CD4-positive, alpha-beta T cell treated with Interleukin-6 at 100 ng/mL for 8 hours (primary cell): ENCODE measurements at regions not wholly inside any gene's neighbourhood (a gene's known extent, or its start where the extent isn't known, plus 50 kb on each side); places are given as distances from the start of the nearest gene placed in this dataset.
"Not testable (repeated sequence)": the region's sequence is repeated elsewhere in the genome, so short reads cannot be mapped to it uniquely, and the experiment has no call there.

Source experiments
- DNase-seq: peaks from one replicate; pipeline ENCODE4 v3.0.0-alpha.2; 2020; ENCODE audit warnings: mixed read lengths, low spot score

DNA sequence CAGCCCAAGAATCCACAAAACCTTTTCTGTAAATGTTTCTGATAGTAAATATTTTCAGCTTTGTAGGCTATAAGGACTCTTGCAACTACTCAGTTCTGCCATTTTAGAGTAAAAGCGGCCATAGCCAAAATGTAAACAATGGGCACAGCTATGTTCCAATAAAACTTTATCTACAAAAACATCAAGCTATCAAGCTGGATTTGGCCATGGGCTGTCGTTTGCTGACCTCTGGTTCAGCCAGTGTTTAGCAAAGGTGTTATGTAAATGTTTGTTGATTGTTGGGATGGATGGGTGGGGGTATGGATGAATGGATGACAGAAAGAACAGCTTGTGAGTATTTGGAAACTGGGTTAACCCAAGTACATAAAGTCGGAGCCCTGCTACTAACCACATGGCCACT is 111.1 kb upstream of the VRK1 start:
- no peak for DNase-seq

DNA sequence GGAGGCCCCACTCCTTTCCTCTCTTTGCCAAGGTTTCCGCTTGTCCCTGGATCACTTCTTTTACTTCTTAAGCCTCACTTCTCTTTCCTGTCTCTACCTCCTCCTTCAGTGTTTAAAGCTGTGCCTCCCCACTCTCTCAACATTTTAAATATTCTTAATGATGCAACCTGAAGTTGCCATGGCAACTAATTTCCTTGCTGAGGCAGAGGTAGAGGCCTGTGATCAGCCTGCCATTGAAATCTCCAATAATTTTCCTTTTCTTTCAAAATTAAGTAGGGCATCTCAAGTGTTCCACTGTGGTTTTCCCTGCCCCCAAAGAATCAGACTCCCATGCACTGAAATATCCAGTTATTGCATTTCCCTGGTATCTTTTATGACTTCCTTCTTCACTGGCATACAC is 108.6 kb upstream of the VRK1 start:
- no peak for DNase-seq

DNA sequence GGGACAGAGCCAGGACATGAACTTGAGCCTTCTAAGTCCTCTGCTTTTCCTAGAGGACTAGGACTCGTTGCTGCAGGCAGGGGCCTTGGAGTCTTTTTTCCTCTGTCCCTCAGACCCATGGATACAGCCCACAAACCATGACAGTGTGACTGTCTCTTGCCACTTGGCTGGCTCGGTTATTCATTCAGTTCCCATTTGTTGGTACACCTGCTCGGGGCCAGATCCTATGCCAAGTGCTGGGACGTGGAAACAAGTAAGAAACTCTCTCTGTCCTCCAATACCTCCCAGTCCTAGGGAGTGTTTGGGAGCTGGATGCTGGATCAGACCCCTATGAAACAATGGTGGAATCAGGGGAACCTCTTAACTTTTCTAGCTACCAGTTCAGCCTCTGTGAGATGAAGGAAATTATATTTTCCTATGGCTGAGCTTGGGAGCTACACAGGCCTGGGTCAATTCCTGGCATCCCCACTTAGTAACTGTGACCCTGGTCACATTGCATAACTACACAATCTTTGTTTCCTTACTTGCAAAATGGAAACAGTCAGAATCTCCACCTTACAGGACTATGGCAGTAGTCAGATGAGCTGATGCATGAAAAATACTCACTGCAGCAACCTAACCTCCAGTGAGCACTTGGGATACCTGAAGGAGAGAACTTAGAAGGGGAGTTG is 106.3 kb upstream of the VRK1 start:
- no peak for DNase-seq

DNA sequence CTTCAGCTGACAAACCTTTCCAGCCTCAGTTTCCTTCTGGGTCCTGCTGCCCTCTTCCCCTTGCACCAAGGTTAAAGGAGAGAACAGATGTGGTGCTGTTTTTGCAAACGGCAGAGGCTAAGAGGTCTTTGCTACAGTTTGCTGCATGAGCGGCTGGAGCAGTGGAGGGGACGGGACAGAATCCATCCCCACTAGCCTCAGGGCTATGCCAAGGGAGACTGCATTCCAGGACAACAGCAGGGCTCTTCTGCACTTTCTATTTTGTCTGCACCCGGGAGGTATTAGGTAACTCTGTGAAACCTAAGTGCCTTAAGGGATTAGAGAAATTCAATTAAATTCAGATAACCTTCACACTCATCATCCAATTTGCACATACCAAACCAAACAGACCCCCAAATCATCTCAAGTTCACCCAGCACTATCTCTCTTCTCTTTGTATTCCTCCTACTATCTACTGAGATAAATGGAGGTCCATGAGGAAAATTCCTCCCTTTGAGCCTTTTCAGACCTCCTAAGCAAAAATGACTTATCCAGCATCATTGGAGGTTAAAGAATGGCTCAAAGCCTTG is 103.8 kb upstream of the VRK1 start:
- no peak for DNase-seq

DNA sequence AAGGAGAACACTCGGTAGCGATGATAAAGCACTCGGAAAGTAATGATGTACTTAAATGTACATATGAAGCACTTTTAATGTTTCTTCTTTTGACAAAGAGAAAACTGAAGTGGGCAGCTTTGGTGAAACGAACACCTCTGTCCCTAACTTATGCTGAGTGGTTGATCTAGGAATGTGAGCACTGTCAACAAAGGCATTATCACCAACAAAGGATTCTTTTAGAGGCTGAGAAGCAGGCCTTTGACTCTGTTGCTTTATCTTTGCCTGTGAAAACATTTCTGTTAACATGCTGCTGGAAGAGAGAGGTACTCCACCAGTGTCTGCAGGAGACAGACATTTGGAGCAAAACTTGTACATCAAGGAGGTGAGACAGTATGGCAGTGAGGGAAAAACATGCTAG is 103.2 kb upstream of the VRK1 start:
- DNase-seq = no peak

DNA sequence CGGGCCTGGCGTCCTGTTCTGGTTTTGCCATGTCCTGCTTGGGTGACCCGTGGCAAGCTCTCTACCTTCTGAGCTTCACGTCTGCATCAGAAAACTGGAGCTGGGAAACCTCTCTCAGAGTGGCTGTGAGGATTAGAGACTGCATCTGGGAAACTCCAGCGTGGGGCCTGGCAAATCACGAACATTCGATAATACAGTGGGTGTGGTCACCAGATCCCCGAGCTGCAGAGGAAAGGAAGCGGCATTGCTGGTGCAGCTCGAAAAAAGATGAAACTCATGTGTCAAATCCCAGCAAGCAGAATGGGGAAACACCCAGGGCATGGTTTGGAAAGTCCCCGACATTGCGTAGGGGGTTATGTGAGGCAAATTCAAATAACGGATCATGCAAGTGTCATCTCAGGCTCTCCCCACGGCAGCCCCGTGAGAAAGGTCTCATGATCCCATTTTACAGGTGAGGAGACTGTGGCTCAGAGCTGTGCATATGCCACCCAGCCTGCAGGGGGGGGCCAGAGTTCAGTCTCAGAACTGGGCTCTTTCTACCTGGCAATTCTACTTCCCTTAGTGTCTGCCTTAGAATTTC is 98.1 kb upstream of the VRK1 start:
- no peak for DNase-seq

DNA sequence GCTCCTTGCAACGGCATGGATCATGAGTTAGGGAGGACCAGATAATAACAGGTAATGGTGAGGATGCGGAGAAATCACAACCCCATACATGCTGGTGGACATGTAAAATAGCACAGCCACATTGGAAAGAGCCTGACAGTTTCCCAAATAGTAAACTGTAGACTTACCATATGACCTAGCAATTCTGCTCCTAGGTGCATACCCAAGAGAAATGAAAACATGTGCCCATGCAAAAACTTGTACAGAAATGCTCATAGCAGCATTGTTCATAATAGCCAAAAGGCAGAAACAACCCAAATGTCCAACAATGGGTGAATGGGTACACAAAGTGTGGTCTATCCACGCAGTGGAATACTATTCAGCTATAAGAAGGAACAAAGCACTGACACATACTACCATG is 97.5 kb upstream of the VRK1 start:
- DNase-seq = no peak

DNA sequence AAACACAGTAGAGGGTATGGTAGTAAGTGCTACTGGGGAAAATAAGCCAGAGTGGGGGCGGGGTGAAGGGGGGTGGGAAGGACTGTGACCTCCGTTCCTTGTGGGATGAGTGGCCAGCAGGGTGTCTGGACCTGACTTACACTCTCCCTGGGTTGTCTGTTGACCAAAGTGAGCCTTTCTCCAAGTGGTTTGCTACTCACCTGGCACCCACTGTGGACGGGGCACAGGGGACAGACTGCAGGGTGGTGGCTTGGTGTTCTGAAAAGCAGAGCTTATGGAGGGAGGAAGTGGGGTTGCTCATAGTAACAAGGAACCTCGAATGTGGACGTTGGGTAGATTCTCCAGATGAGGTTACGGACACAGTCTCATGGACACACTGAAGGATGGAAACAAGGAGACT is 94.4 kb upstream of the VRK1 start:
- DNase-seq = no peak

DNA sequence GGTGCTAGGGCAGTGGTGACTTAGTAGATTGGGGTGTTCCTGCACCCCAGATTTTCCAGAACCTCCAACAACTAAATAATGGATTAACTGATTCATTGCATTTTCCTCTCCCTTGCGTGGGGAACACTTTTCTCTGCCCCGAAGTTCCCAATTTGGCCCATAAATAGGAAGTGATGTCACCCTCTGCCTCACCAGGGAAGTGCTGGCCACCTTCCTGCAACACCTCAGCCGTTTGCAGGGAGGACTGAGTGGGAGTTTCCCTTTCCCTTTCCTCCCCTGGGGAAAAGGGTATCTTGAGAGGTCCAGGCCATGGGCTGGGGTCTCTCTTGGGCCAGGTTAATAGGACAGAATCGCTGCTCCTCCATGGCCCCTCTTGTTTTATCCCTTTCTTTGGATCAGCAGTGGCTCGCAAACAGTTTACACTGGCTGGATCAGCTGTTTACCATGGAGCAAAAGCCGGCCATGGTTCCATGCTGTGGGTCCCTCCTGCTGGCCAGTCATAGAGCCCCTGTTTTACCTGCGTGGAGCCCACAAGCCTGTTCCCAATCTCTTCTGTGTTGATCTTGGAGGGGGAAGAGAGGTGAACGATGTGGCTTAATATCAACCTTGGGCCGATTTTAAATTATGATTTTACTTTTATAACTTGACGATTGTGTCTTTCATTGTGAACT is 91.6 kb upstream of the VRK1 start:
- no peak for DNase-seq

DNA sequence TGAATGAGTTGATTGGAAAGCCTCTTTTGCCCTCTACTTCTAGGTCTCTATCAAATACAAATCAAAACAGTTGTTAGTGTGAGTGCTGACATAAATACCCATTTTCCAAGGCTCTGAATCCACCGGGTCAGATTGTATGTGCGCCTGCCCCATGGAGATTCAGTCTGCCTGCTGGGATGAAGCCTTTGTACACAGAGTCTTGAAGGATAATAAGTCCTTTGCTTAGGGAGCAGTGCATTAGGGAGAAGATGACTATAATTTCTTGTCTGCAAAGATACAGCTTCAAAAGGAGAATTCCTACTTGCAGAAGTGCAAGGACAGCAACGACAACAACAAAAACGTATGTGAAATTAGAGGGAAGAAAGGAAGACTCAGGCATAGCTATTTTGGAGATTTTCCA is 90.3 kb upstream of the VRK1 start:
- no peak for DNase-seq

DNA sequence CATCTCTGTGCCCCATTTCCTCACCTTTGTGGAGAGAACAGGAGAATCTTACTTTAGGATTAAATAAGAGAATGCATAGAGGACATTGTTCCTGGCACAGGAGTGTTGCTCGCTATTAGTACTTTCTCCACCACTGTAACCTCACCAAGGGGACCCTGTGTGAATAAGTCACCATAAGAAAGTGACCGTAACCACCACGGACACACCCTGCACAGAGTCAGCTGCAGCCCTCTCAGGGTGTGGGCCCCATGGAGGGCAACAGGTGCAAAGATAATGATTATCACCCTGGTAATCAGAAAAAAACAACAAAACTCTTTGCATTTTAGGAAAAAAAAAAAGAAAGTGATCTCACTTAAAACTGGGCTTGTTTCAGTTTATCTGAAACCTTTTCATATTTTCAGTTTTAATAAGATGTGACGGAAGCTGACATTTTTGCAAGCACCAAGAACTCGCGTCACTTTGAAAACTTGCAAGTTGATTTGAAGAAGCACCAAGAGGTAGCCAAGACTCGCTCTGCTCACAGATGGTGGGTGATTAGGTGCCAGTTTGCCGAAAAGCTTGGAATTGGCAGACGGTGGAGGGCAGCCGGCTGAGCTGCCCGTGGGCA is 87.0 kb upstream of the VRK1 start:
- no peak for DNase-seq

DNA sequence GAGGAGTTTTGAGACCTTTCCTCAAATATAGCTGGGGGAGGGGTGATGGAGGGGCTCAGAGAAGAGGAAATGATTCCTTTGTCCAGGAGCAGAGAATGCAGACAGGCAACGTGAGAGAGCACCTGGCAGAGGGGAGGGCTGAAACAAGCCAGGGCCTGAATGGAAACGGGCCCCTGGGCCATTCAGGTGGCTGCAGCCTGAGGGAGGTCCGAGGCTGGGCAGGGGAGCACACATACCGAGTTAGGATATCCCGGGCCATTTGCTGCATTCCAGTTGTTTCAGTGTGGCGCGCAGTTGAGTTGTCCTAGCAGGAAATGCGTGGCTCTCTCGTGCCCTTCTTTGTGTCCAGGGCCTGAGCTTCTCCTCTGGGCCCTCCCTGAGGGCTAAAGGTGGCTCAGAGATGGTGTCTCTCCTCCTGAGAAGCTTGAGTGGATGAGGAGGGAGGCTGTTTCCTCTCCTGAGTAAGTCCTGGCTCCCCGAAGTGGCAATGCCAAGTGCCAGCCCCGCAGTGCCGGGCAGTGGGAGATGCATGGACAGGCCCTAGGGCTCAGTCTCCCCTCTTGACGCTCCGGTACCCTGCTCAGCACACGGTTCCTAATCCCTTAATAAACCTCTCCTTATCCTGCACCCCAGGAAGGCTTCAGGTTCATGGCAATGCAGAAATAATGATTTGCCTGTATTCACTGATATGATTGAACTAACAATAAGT is 85.5 kb upstream of the VRK1 start:
- no peak for DNase-seq

DNA sequence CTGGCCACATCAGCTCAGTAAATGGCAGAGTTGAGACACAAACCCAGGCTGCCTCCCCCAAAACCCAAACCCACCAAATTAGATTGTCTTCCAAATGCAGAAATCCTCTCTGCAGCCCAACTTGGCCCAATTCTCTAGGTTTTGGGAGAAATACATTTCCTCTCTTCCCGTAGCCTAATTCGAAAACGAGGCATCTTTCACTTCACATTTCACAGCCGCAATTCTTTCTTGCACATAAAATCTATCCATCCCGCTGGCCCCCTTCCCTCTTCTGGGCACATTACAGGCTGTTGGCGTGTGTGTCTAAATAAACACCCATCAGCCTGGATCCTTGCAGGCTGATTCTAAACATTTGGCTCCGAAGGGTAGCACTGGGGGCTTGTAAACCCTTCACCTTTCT is 83.8 kb upstream of the VRK1 start:
- no peak for DNase-seq

DNA sequence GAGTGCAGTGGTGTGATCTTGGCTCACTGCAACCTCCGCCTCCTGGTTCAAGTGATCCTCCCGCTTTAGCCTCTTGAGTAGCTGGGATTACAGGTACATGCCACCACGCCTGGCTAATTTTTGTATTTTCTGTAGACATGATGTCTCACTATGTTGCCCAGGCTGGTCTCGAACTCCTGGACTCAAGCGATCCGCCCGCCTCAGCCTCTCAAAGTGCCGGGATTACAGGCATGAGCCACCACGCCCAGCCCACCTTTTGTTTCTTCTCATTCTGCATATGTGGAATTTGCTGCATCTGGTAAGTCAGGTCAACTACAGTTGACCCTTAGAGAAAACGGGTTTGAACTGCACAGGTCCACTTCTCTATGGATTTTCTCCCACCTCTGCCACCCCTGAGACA is 82.6 kb upstream of the VRK1 start:
- not testable (repeated sequence) for DNase-seq

DNA sequence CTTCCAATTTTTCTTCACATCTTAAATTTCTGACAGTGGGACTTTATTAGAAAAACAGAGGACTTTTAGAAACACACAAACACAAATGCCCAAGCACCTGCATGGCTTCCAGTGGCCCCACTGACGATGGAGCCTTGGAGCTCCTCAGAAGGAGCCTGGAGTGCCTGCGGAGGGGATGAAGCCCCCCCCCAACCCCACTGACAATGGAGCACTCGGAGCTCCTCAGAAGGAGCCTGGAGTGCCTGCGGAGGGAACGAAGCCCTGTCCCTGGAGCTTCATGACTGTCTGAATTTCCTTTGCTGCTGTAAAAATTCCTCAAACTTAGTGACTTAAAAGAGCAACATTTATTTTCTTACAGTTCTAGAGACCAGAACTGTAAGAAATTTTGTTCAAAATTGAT is 80.1 kb upstream of the VRK1 start:
- no peak for DNase-seq

DNA sequence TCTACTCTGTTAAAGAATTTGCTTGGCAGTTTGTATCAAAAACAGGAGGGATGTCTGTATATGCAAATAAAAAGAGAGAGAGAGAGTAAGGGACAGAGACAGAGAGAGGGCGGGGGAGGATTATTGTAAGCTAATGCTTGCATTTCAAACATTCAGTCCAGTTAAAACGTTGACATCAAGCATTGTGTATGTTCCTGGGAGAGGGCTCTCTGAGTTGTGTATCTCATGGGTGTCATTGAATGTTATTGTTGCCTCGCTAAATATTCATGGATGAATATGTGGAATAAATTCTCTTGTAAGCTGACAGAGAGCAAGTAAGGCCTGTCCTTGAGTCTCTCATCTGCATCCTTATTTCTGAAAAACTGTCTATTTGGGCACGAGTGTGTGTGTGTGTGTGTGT is 78.8 kb upstream of the VRK1 start:
- DNase-seq = no peak

DNA sequence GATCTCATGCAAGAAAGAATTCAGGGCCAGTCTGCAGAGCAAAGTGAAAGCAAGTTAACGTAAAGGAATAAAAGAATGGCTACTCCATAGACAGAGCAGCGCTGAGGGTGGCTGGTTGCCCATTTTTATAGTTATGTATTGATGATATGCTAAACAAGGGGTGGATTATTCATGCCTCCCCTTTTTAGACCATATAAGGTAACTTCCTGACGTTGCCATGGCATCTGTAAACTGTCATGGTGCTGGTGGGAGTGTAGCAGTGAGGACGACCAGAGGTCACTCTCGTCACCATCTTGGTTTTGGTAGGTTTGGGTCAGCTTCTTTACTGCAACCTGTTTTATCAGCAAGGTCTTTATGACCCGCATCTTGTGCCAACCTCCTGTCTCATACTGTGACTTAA is 76.5 kb upstream of the VRK1 start:
- DNase-seq = not testable (repeated sequence)

DNA sequence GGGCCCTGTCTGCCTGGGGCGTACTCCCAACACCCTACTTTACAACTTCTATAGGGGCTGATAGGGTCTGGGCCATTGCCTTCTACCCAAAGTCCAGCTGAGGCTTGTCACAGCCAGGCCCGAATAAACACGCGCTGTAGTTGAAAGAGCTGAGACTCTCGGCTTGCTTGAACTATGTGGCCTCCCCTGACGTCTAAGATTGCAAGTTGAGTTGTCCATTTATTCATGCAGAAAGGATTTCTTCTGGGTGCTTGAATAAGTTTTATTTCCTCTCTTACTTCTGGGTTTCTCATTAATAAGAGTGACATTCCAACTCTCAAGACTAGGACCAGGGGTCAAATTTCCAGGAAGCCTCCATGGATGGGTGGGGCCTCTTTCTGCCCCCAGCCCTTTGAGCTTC is 74.4 kb upstream of the VRK1 start:
- no peak for DNase-seq

DNA sequence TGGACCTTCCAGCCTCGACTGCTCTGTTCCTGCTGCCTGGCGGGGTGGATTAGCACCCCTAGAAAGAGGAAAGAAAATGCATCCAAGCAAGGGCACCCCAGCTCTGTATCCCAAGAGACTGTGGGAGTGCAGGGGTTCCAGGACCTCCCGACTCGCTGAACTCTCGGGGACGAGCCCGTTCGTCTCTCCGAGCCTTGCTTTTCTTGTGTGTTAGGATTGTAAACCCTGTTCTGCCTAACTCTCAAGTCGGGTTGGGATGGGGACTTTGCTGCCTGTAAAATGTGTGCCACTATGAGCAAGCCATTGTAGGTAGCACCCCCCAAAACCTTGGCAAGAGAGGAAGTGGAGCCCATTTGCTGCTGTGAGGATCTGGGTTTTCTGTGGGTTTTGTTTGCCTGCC is 73.2 kb upstream of the VRK1 start:
- no peak for DNase-seq

DNA sequence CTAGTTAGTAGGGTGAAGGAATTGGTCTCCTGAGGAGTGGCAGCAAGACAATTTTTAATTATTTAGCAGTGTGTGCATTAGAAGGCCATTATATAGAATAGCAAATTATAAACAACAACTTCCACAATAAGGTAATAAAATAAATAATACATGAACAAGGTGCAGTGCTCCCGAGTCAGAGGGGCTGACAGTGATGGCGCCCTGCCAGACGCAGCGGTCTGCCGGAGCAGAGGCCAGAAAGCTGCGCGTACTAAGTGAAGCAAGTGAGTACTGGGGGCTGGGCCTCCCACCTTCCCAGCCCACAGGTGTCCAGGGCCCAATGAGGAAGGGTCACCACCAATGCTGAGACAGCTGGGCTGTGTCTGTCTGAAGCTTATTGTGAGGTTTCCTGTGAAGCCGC is 72.0 kb upstream of the VRK1 start:
- no peak for DNase-seq

DNA sequence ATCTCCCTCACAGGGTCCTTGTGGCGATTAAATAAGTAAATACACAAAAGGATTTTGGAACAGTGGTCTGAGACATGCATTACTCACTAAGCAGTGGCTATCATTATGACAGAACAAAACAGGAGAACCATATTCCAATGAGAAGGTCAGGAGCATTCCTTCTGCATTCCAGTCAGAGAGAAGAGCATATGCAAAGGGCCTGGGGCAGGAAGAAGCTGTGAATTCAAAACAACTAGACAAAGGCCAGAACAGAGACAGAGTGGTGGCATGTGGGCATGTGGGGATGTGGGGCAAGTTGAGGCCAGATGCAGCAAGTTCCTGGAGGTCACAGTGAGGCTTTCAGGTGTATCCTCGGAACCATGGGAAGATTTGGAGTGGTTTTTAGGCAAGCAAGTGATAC is 70.1 kb upstream of the VRK1 start:
- no peak for DNase-seq

DNA sequence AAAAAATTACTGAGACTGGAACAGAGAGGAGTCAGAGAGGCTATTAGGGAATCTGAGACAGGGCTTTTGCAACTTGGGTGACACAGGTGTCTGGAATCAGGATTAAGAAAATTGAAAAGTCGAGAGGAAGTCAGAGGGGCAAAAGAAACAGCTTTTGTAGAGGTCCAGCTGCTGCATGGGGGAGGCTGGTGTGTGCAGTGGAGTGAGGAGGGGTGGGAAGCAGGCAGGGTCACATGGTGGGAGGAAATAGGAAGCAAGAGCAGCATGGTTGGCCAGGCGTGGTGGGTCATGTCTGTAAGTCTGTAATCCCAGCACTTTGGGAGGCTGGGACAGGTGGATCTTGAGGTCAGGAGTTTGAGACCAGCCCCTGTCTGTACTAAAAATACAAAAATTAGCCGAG is 69.7 kb upstream of the VRK1 start:
- DNase-seq = no peak
